Inferior parietal cortex (tissue), 1 donor: ENCODE measurements at regions not wholly inside any gene's neighbourhood (a gene's known extent, or its start where the extent isn't known, plus 50 kb on each side); places are given as distances from the start of the nearest gene placed in this dataset.

Experiments used
- DNase-seq: peaks from one replicate; pipeline ENCODE4 v3.0.0-alpha.2; 2016; ENCODE audit errors: extremely low spot score

GRCh38 chr9:118401546-118401945 lies 697.3 kb downstream of the TLR4 start:
- no peak for DNase-seq

GRCh38 chr9:118414676-118415075 lies 710.5 kb downstream of the TLR4 start:
- no peak for DNase-seq

GRCh38 chr9:118418887-118419565 lies 714.8 kb downstream of the TLR4 start:
- DNase-seq = no peak

- no peak for DNase-seq
These were observed 715.5 kb downstream of the TLR4 start for GRCh38 chr9:118419676-118420075.

GRCh38 chr9:118422508-118422907 lies 718.3 kb downstream of the TLR4 start:
- no peak for DNase-seq

GRCh38 chr9:118423021-118423420 lies 718.8 kb downstream of the TLR4 start:
- DNase-seq = no peak

- DNase-seq = no peak
These were observed 719.5 kb downstream of the TLR4 start for GRCh38 chr9:118423721-118424120.

GRCh38 chr9:118426772-118427171 lies 722.6 kb downstream of the TLR4 start:
- DNase-seq = no peak

GRCh38 chr9:118438810-118439209 lies 734.6 kb downstream of the TLR4 start:
- no peak for DNase-seq

GRCh38 chr9:118439441-118439840 lies 735.2 kb downstream of the TLR4 start:
- DNase-seq = no peak

GRCh38 chr9:118444403-118444802 lies 740.2 kb downstream of the TLR4 start:
- DNase-seq = no peak

GRCh38 chr9:118446943-118447639 lies 742.9 kb downstream of the TLR4 start:
- no peak for DNase-seq

GRCh38 chr9:118449554-118449953 lies 745.4 kb downstream of the TLR4 start:
- no peak for DNase-seq

- no peak for DNase-seq
These were observed 751.1 kb downstream of the TLR4 start for GRCh38 chr9:118455259-118455658.

- no peak for DNase-seq
These were observed 751.6 kb downstream of the TLR4 start for GRCh38 chr9:118455788-118456187.

- DNase-seq = no peak
These were observed 753.2 kb downstream of the TLR4 start for GRCh38 chr9:118457171-118458000.

GRCh38 chr9:118459913-118460312 lies 755.7 kb downstream of the TLR4 start:
- DNase-seq = no peak

- no peak for DNase-seq
These were observed 759.2 kb downstream of the TLR4 start for GRCh38 chr9:118463419-118463818.

GRCh38 chr9:118473521-118473920 lies 769.3 kb downstream of the TLR4 start:
- no peak for DNase-seq

GRCh38 chr9:118478752-118479151 lies 774.5 kb downstream of the TLR4 start:
- DNase-seq = no peak

GRCh38 chr9:118482306-118482705 lies 778.1 kb downstream of the TLR4 start:
- DNase-seq = no peak

GRCh38 chr9:118483677-118484076 lies 779.5 kb downstream of the TLR4 start:
- DNase-seq = no peak

- DNase-seq = no peak
These were observed 799.0 kb downstream of the TLR4 start for GRCh38 chr9:118503236-118503635.
